AG10803 (cell line): ENCODE measurements at regions not wholly inside any gene's neighbourhood (a gene's known extent, or its start where the extent isn't known, plus 50 kb on each side); places are given as distances from the start of the nearest gene placed in this dataset.

Experiments used
- DNase-seq: peaks from one replicate; pipeline ENCODE4 v3.0.0; 2010; ENCODE audit warnings: low read depth
- H3K4me3 ChIP-seq: 2 replicates; pipeline ENCODE4 v1.5.1; 2011; ENCODE audit warnings: mild to moderate bottlenecking, low read length, control low read depth
- TF ChIP-seq, protein P1 (sequence below): conservative IDR thresholded peaks from 2 replicates; pipeline ENCODE4 v1.5.1; 2011; ENCODE audit warnings: mild to moderate bottlenecking, low read length, control low read depth, inconsistent platforms

DNA sequence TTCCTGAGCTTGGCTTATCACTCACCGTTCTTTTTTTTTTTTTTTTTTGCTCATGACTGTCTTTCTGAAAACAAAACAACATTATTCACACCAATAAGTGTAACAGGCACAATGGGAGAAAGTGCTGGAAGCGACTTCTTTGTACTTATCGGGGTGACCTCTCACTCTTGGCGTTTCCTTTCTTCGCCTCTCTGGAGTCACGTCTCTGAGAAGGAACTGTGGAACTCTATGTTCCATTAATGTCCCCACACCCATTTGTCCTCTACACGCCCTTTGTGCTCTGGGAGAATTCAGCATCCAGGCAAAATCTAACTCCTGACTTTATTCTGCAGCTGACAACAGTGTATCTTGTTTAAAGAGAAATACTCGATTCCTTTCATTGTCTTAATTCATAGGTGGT, 70.8 kb upstream of the FAM204A start:
- TF ChIP-seq, protein P1, sequence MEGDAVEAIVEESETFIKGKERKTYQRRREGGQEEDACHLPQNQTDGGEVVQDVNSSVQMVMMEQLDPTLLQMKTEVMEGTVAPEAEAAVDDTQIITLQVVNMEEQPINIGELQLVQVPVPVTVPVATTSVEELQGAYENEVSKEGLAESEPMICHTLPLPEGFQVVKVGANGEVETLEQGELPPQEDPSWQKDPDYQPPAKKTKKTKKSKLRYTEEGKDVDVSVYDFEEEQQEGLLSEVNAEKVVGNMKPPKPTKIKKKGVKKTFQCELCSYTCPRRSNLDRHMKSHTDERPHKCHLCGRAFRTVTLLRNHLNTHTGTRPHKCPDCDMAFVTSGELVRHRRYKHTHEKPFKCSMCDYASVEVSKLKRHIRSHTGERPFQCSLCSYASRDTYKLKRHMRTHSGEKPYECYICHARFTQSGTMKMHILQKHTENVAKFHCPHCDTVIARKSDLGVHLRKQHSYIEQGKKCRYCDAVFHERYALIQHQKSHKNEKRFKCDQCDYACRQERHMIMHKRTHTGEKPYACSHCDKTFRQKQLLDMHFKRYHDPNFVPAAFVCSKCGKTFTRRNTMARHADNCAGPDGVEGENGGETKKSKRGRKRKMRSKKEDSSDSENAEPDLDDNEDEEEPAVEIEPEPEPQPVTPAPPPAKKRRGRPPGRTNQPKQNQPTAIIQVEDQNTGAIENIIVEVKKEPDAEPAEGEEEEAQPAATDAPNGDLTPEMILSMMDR = no peak
- no peak overlapping the region for H3K4me3 ChIP-seq
- DNase-seq = no peak

- H3K4me3 ChIP-seq = no peak overlapping the region
- TF ChIP-seq, protein P1 = no peak
These were observed 70.1 kb upstream of the FAM204A start for GRCh38 chr10:118412132-118412760.

GRCh38 chr10:118409295-118409694, 67.2 kb upstream of the FAM204A start:
- no peak overlapping the region for H3K4me3 ChIP-seq
- no peak for DNase-seq
- TF ChIP-seq, protein P1 = no peak

More at GRCh38 chr10:118412132-118412760, 70.1 kb upstream of the FAM204A start:
- no peak for DNase-seq

DNA sequence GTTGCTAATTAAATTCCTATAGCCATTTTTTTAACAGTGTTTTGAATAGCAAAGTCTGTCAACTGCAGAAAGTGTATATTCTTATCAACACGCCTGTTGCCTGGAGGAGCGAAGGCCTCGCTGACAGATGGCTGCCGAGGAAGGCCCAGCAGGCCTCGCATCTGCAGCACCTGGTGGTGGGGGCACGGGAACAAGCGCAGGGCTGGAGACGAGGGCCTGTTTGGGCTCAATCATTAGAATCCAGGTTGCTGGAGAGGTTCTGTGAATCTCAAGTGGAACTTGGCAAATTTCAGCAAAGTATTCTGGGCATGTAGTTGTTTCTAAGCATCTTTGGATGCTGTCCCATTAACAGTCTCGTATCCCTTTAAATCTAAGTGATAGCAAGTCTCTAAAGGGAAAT, 66.1 kb upstream of the FAM204A start:
- DNase-seq = no peak
- TF ChIP-seq, protein P1 = no peak
- H3K4me3 ChIP-seq = no peak overlapping the region

GRCh38 chr10:118407777-118408176, 65.7 kb upstream of the FAM204A start:
- TF ChIP-seq, protein P1 = no peak
- DNase-seq = no peak
- no peak overlapping the region for H3K4me3 ChIP-seq

DNA sequence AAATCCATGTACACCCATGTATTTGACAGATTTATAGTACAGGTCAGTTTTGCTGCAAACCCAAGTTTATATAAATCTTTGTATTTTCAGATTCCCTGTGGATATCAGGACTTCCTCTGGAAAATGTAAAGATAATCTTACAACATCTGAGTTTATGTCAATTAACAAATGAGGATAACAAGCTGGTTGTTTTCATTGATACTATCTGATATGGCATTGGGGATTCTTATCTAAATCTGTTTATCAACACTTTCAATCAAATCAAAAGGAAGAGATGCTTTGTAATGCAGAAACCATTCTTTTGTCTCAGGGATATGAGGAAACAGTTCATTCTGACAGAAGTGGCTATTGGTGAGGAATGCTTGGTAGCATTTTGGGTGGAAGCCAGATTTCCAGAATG, 64.9 kb upstream of the FAM204A start:
- H3K4me3 ChIP-seq = no peak overlapping the region
- no peak for DNase-seq
- TF ChIP-seq, protein P1 = no peak

- DNase-seq = peak; percentile 7
- H3K4me3 ChIP-seq = no peak overlapping the region
- TF ChIP-seq, protein P1 = no peak
These were observed 63.8 kb upstream of the FAM204A start for GRCh38 chr10:118405928-118406327.
